ENCODE measurements at regions not wholly inside any gene's neighbourhood (a gene's known extent, or its start where the extent isn't known, plus 50 kb on each side); places are given as distances from the start of the nearest gene placed in this dataset.

DNA sequence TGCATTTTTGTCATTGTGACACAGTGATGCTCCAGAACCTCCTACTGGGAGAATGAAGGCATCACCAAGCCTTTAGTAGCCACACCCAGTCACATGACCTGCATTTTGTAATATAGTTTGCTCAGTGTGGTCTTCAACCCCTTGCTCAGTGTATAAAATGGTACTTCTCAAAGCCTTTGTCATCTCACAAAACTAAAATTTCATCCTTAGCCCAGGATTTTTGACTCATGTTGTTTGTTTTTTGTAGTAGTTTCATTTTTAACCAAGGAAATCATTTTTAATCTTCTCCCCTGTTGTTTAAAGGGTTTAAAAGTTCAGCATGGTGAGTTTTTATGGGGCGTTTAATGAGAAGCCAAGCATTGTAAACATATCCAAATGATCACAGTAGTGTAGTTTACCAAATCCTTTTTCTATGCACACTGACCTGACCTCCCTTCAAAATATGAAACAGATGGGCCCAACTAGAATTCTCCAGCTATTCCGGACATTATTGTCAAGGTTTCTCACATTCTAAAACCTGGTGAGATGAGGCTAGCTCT is 123.5 kb upstream of the IL12A start:
- TF ChIP-seq, protein P1, sequence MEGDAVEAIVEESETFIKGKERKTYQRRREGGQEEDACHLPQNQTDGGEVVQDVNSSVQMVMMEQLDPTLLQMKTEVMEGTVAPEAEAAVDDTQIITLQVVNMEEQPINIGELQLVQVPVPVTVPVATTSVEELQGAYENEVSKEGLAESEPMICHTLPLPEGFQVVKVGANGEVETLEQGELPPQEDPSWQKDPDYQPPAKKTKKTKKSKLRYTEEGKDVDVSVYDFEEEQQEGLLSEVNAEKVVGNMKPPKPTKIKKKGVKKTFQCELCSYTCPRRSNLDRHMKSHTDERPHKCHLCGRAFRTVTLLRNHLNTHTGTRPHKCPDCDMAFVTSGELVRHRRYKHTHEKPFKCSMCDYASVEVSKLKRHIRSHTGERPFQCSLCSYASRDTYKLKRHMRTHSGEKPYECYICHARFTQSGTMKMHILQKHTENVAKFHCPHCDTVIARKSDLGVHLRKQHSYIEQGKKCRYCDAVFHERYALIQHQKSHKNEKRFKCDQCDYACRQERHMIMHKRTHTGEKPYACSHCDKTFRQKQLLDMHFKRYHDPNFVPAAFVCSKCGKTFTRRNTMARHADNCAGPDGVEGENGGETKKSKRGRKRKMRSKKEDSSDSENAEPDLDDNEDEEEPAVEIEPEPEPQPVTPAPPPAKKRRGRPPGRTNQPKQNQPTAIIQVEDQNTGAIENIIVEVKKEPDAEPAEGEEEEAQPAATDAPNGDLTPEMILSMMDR (conservative IDR thresholded peaks at IDR 0.05; ENCODE audit: low read depth in 2 of 2), result no peak
- TF ChIP-seq CREB1 (CRISPR knock-in tag; IDR thresholded peaks at IDR 0.05; ENCODE audit: low read depth), result no peak
- TF ChIP-seq POLR2AphosphoS5 (IDR thresholded peaks at IDR 0.05; ENCODE audit: low read depth), result no peak
- no peak for TF ChIP-seq JUNB (IDR thresholded peaks at IDR 0.05; ENCODE audit: unreplicated experiment)
- no peak for TF ChIP-seq EZH2phosphoT487 (IDR thresholded peaks at IDR 0.05; ENCODE audit: unreplicated experiment)
- no peak for TF ChIP-seq NANOG (IDR thresholded peaks at IDR 0.05; ENCODE audit: borderline replicate concordance)
